ENCODE measurements at regions not wholly inside any gene's neighbourhood (a gene's known extent, or its start where the extent isn't known, plus 50 kb on each side); places are given as distances from the start of the nearest gene placed in this dataset.

- Histone ChIP-seq H3K27me3 (ENCODE audit: insufficient read depth, low read length) (no peaks in the 10 kb centered on the region), H3K9me3 (ENCODE audit: insufficient read depth, low read depth, low read length) (no peaks in the 10 kb centered on the region), H3K79me2 (ENCODE audit: insufficient read depth, low read length) (no peaks in the 10 kb centered on the region), H3K9ac (ENCODE audit: low read length) (no peak overlapping the region), H3K4me2 (ENCODE audit: low read length) (no peak overlapping the region), H3K4me1 (ENCODE audit: insufficient read depth, low read length) (no peaks in the 10 kb centered on the region), H2AFZ (ENCODE audit: low read depth, low read length) (no peak overlapping the region), H3K36me3 (ENCODE audit: insufficient read depth, low read length) (no peaks in the 10 kb centered on the region), H3K27ac (ENCODE audit: low read depth, low read length) (no peak overlapping the region), H3K4me3 (ENCODE audit: insufficient read depth, low read depth, low read length) (no peak overlapping the region), H4K20me1 (ENCODE audit: insufficient read depth, low read length) (no peaks in the 10 kb centered on the region)
- H3K4me1 Mint-ChIP-seq (ENCODE audit: low read depth, unreplicated experiment), result no peaks in the 10 kb centered on the region
- no peaks in the 10 kb centered on the region for H3K36me3 Mint-ChIP-seq (ENCODE audit: low read depth, unreplicated experiment)
- H3K27ac Mint-ChIP-seq (ENCODE audit: unreplicated experiment), result no peak overlapping the region
- no peaks in the 10 kb centered on the region for H3K9me3 Mint-ChIP-seq (ENCODE audit: unreplicated experiment)
- DNase-seq (ENCODE audit: low read depth) (no peak), FAIRE-seq (no peak)
- TF ChIP-seq EZH2 (IDR thresholded peaks at IDR 0.05; ENCODE audit: insufficient read depth, low read length), result no peak
- no peak for TF ChIP-seq CTCF (IDR thresholded peaks at IDR 0.05; ENCODE audit: insufficient read depth, low read depth, low read length)
- no peak overlapping the region for H3K4me3 Mint-ChIP-seq (ENCODE audit: unreplicated experiment)
- no peaks in the 10 kb centered on the region for H3K27me3 Mint-ChIP-seq (ENCODE audit: low read depth, unreplicated experiment)
Measured at GRCh38 chr21:22609802-22610201, 1611.6 kb downstream of the NCAM2 start.

- TF ChIP-seq EZH2 (IDR thresholded peaks at IDR 0.05; ENCODE audit: insufficient read depth, low read length), result no peak
- TF ChIP-seq CTCF (IDR thresholded peaks at IDR 0.05; ENCODE audit: insufficient read depth, low read depth, low read length), result no peak
- Histone ChIP-seq H3K9me3 (ENCODE audit: insufficient read depth, low read depth, low read length) (no peaks in the 10 kb centered on the region), H3K4me1 (ENCODE audit: insufficient read depth, low read length) (no peaks in the 10 kb centered on the region), H3K4me2 (ENCODE audit: low read length) (no peak overlapping the region), H2AFZ (ENCODE audit: low read depth, low read length) (no peak overlapping the region), H3K36me3 (ENCODE audit: insufficient read depth, low read length) (no peaks in the 10 kb centered on the region), H3K27me3 (ENCODE audit: insufficient read depth, low read length) (no peaks in the 10 kb centered on the region), H3K27ac (ENCODE audit: low read depth, low read length) (no peak overlapping the region), H3K4me3 (ENCODE audit: insufficient read depth, low read depth, low read length) (no peak overlapping the region), H4K20me1 (ENCODE audit: insufficient read depth, low read length) (no peaks in the 10 kb centered on the region), H3K9ac (ENCODE audit: low read length) (no peak overlapping the region), H3K79me2 (ENCODE audit: insufficient read depth, low read length) (no peaks in the 10 kb centered on the region)
- H3K4me3 Mint-ChIP-seq (ENCODE audit: unreplicated experiment), result no peak overlapping the region
- no peaks in the 10 kb centered on the region for H3K36me3 Mint-ChIP-seq (ENCODE audit: low read depth, unreplicated experiment)
- no peaks in the 10 kb centered on the region for H3K4me1 Mint-ChIP-seq (ENCODE audit: low read depth, unreplicated experiment)
- no peak for DNase-seq (ENCODE audit: low read depth)
- H3K27ac Mint-ChIP-seq (ENCODE audit: unreplicated experiment), result no peak overlapping the region
- H3K9me3 Mint-ChIP-seq (ENCODE audit: unreplicated experiment), result no peaks in the 10 kb centered on the region
- H3K27me3 Mint-ChIP-seq (ENCODE audit: low read depth, unreplicated experiment), result no peaks in the 10 kb centered on the region
- FAIRE-seq, result no peak
Measured at GRCh38 chr21:22627911-22628310, 1629.7 kb downstream of the NCAM2 start.

DNA sequence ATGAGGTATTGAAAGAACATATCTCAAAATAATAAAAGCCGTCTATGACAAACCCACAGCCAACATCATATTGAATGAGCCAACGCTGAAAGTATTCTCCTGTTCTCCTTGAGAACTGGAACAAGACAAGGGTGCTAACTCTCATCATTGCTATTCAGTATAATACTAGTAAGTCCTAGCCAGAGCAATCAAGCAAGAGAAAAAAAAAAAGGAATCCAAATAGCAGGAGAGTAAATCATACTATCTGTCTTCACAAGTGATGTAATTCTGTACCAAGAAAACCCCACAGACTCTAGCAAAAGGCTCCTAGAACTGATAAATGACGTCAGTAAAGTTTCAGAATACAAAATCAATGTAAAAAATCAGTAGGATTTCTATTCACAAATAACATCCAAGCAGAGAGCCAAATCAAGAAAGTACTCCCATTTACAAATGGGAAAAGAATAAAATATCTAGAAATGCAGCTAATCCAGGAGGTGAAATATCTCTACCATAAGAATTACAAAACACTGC is 1632.8 kb downstream of the NCAM2 start:
- H3K4me1 ChIP-seq (ENCODE audit: insufficient read depth, low read length), result no peaks in the 10 kb centered on the region
- Mint-ChIP-seq H3K4me1 (ENCODE audit: low read depth, unreplicated experiment) (no peaks in the 10 kb centered on the region), H3K36me3 (ENCODE audit: low read depth, unreplicated experiment) (no peaks in the 10 kb centered on the region), H3K9me3 (ENCODE audit: unreplicated experiment) (no peaks in the 10 kb centered on the region), H3K4me3 (ENCODE audit: unreplicated experiment) (no peak overlapping the region), H3K27ac (ENCODE audit: unreplicated experiment) (no peak overlapping the region), H3K27me3 (ENCODE audit: low read depth, unreplicated experiment) (no peaks in the 10 kb centered on the region)
- H3K27me3 ChIP-seq (ENCODE audit: insufficient read depth, low read length), result no peaks in the 10 kb centered on the region
- no peak overlapping the region for H3K9ac ChIP-seq (ENCODE audit: low read length)
- H2AFZ ChIP-seq (ENCODE audit: low read depth, low read length), result no peak overlapping the region
- no peaks in the 10 kb centered on the region for H4K20me1 ChIP-seq (ENCODE audit: insufficient read depth, low read length)
- no peak overlapping the region for H3K27ac ChIP-seq (ENCODE audit: low read depth, low read length)
- no peak overlapping the region for H3K4me2 ChIP-seq (ENCODE audit: low read length)
- no peak for TF ChIP-seq EZH2 (IDR thresholded peaks at IDR 0.05; ENCODE audit: insufficient read depth, low read length)
- no peak for TF ChIP-seq CTCF (IDR thresholded peaks at IDR 0.05; ENCODE audit: insufficient read depth, low read depth, low read length)
- FAIRE-seq (no peak), DNase-seq (ENCODE audit: low read depth) (no peak)
- no peaks in the 10 kb centered on the region for H3K9me3 ChIP-seq (ENCODE audit: insufficient read depth, low read depth, low read length)
- H3K79me2 ChIP-seq (ENCODE audit: insufficient read depth, low read length), result no peaks in the 10 kb centered on the region
- no peaks in the 10 kb centered on the region for H3K36me3 ChIP-seq (ENCODE audit: insufficient read depth, low read length)
- H3K4me3 ChIP-seq (ENCODE audit: insufficient read depth, low read depth, low read length), result no peak overlapping the region

All from astrocyte (in vitro differentiated cells and primary cell).